GM18505 (cell line): ENCODE measurements at regions not wholly inside any gene's neighbourhood (a gene's known extent, or its start where the extent isn't known, plus 50 kb on each side); places are given as distances from the start of the nearest gene placed in this dataset.

Experiments
- ATAC-seq: cut with Tn5 transposase; IDR thresholded peaks from one replicate; pipeline ENCODE4 v1.9.1; 2021; ENCODE audit not compliant: unreplicated experiment
- POLR2A ChIP-seq: IDR thresholded peaks from 4 replicates; pipeline ENCODE4 v1.6.1; 2011; ENCODE audit warnings: borderline replicate concordance; ENCODE audit not compliant: insufficient read depth, insufficient read length; ENCODE audit errors: extremely low read depth

- TF ChIP-seq POLR2A: no peak
- no peak for ATAC-seq
Measured at GRCh38 chr15:70569091-70569713, 194.2 kb downstream of the UACA start.

GRCh38 chr15:70566989-70567388 lies 196.4 kb downstream of the UACA start:
- ATAC-seq: no peak

GRCh38 chr15:70566047-70566835 lies 197.1 kb downstream of the UACA start:
- ATAC-seq: no peak
- TF ChIP-seq POLR2A: no peak

More at GRCh38 chr15:70566989-70567388, 196.4 kb downstream of the UACA start:
- no peak for TF ChIP-seq POLR2A

GRCh38 chr15:70563561-70564095 lies 199.7 kb downstream of the UACA start:
- ATAC-seq: no peak
- no peak for TF ChIP-seq POLR2A

- TF ChIP-seq POLR2A: no peak
- no peak for ATAC-seq
Measured at GRCh38 chr15:70562906-70563305, 200.5 kb downstream of the UACA start.

GRCh38 chr15:70561885-70562284 lies 201.5 kb downstream of the UACA start:
- ATAC-seq: no peak
- no peak for TF ChIP-seq POLR2A

GRCh38 chr15:70560617-70561328 lies 202.6 kb downstream of the UACA start:
- ATAC-seq: no peak

GRCh38 chr15:70559265-70560239 lies 203.8 kb downstream of the UACA start:
- no peak for ATAC-seq
- TF ChIP-seq POLR2A: no peak

More at GRCh38 chr15:70560617-70561328, 202.6 kb downstream of the UACA start:
- TF ChIP-seq POLR2A: no peak

- no peak for ATAC-seq
- no peak for TF ChIP-seq POLR2A
Measured at GRCh38 chr15:70558406-70559264, 204.7 kb downstream of the UACA start.

- TF ChIP-seq POLR2A: no peak
Measured at GRCh38 chr15:70557521-70558258, 205.7 kb downstream of the UACA start.

GRCh38 chr15:70556779-70557178 lies 206.6 kb downstream of the UACA start:
- TF ChIP-seq POLR2A: no peak
- no peak for ATAC-seq

More at GRCh38 chr15:70557521-70558258, 205.7 kb downstream of the UACA start:
- no peak for ATAC-seq
